Keratinocyte (primary cell): ENCODE measurements at regions not wholly inside any gene's neighbourhood (a gene's known extent, or its start where the extent isn't known, plus 50 kb on each side); places are given as distances from the start of the nearest gene placed in this dataset.

ENCODE experiments used
- DNase-seq: peaks from one replicate; pipeline ENCODE4 v3.0.0-alpha.2; 2011; ENCODE audit warnings: low read depth, missing footprints, low spot score
- FAIRE-seq: peaks from 2 replicates; lab custom pipeline; 2011; peaks lifted over from hg19 to GRCh38; lab: Jason Lieb, UNC
- H2AFZ ChIP-seq: 2 replicates; pipeline ENCODE4 v1.6.0; 2012; ENCODE audit warnings: low read length, control low read depth, inconsistent platforms; ENCODE audit not compliant: control insufficient read depth
- H3K27ac ChIP-seq: 2 replicates; pipeline ENCODE4 v1.5.1; 2011; ENCODE audit warnings: low read length; ENCODE audit not compliant: control insufficient read depth, insufficient read depth
- H3K27me3 ChIP-seq: 3 replicates; pipeline ENCODE4 v1.6.0; 2011; ENCODE audit warnings: low read length; ENCODE audit not compliant: control insufficient read depth, insufficient read depth; ENCODE audit errors: extremely low read depth
- H3K36me3 ChIP-seq, 2 experiments: 2 replicates in 1 of 2; 3 replicates in 1 of 2; pipeline ENCODE4 v1.5.1; 2011; ENCODE audit warnings: low read length in 2 of 2, mild to moderate bottlenecking in 1 of 2; ENCODE audit not compliant: control insufficient read depth in 2 of 2, insufficient read depth in 2 of 2; ENCODE audit errors: extremely low read depth in 1 of 2
- H3K4me1 ChIP-seq: 3 replicates; pipeline ENCODE4 v1.5.1; 2011; ENCODE audit warnings: low read length; ENCODE audit not compliant: control insufficient read depth, insufficient read depth; ENCODE audit errors: extremely low read depth
- H3K4me2 ChIP-seq: 3 replicates; pipeline ENCODE4 v1.6.0; 2011; ENCODE audit warnings: low read depth, low read length; ENCODE audit not compliant: control insufficient read depth, insufficient read depth; ENCODE audit errors: extremely low read depth
- H3K4me3 ChIP-seq, 3 experiments: fragments of 200-600 bp in 1 of 3; sonication (generic) in 1 of 3; 2 replicates in 2 of 3; 3 replicates in 1 of 3; pipeline ENCODE4 v1.5.1; 2011 to 2016; ENCODE audit warnings: low read length in 3 of 3, mild to moderate bottlenecking in 3 of 3, control low read depth in 2 of 3, inconsistent platforms in 1 of 3, low read depth in 1 of 3, mixed read lengths in 1 of 3, mixed run types in 1 of 3, moderate library complexity in 1 of 3; ENCODE audit not compliant: control insufficient read depth in 2 of 3, insufficient read depth in 2 of 3; ENCODE audit errors: extremely low read depth in 1 of 3
- H3K79me2 ChIP-seq: 2 replicates; pipeline ENCODE4 v1.6.0; 2012; ENCODE audit warnings: low read length; ENCODE audit not compliant: control insufficient read depth, insufficient read depth
- H3K9ac ChIP-seq: 3 replicates; pipeline ENCODE4 v1.6.0; 2011; ENCODE audit warnings: low read length; ENCODE audit not compliant: control insufficient read depth, insufficient read depth; ENCODE audit errors: extremely low read depth
- H3K9me1 ChIP-seq: 3 replicates; pipeline ENCODE4 v1.6.0; 2011; ENCODE audit warnings: low read length; ENCODE audit not compliant: control insufficient read depth, insufficient read depth; ENCODE audit errors: extremely low read depth
- H3K9me3 ChIP-seq: 2 replicates; pipeline ENCODE4 v1.5.1; 2012; ENCODE audit warnings: low read depth, low read length; ENCODE audit not compliant: control insufficient read depth
- H4K20me1 ChIP-seq: 3 replicates; pipeline ENCODE4 v1.6.0; 2011; ENCODE audit warnings: low read length; ENCODE audit not compliant: control insufficient read depth, insufficient read depth; ENCODE audit errors: extremely low read depth
- EZH2 ChIP-seq: IDR thresholded peaks from one replicate; pipeline ENCODE4 v1.6.1; 2012; ENCODE audit warnings: inconsistent platforms, mild to moderate bottlenecking, low read length, moderate library complexity
- dilution Hi-C: fragments of 300-500 bp; cut with MboI; formaldehyde crosslinking; loops from one replicate; pipeline ENCODE4 v1.7.0; 2020; ENCODE audit warnings: low sequenced_read_pairs; ENCODE audit not compliant: extremely low pct_ligation_motif_present
- TF ChIP-seq, protein P1 (sequence below), 3 experiments: IDR thresholded peaks in 1 of 3; conservative IDR thresholded peaks in 1 of 3; optimal IDR thresholded peaks in 1 of 3; 2 replicates in 2 of 3; 3 replicates in 1 of 3; pipeline versions ENCODE3 to v1.5.1; 2011; ENCODE audit warnings: low read length in 3 of 3, mild to moderate bottlenecking in 3 of 3, moderate library complexity in 2 of 3, control low read depth in 1 of 3, inconsistent platforms in 1 of 3; ENCODE audit not compliant: insufficient read depth in 2 of 3; ENCODE audit errors: extremely low read depth in 1 of 3

DNA sequence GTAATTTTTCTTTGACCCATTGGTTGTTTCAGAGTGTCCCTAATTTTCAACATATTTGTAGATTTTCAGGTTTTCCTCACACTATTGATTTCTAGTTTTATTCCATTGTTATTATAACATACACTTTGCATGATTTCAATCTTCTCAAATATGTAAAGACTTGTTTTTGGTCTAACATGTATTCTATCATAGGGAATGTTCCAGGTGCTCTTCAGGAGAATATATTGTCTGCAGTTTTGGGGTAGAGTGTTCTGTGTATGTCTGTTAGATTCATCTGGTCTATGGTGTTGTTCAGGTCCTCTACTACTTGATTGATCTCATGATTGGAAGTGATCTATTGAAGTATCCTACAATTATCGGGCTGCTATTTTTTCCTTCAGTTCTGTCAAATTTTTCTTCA, 440.9 kb upstream of the MIR17HG start:
- Histone ChIP-seq H3K36me3 (no peaks in the 10 kb centered on the region), H3K27ac (no peak overlapping the region), H3K27me3 (no peaks in the 10 kb centered on the region), H4K20me1 (no peaks in the 10 kb centered on the region), H3K4me2 (no peak overlapping the region), H3K9ac (no peak overlapping the region), H2AFZ (no peak overlapping the region), H3K4me1 (no peaks in the 10 kb centered on the region), H3K9me3 (no peaks in the 10 kb centered on the region), H3K9me1 (no peaks in the 10 kb centered on the region), H3K79me2 (no peaks in the 10 kb centered on the region), H3K4me3 (no peak overlapping the region)
- TF ChIP-seq, protein P1, sequence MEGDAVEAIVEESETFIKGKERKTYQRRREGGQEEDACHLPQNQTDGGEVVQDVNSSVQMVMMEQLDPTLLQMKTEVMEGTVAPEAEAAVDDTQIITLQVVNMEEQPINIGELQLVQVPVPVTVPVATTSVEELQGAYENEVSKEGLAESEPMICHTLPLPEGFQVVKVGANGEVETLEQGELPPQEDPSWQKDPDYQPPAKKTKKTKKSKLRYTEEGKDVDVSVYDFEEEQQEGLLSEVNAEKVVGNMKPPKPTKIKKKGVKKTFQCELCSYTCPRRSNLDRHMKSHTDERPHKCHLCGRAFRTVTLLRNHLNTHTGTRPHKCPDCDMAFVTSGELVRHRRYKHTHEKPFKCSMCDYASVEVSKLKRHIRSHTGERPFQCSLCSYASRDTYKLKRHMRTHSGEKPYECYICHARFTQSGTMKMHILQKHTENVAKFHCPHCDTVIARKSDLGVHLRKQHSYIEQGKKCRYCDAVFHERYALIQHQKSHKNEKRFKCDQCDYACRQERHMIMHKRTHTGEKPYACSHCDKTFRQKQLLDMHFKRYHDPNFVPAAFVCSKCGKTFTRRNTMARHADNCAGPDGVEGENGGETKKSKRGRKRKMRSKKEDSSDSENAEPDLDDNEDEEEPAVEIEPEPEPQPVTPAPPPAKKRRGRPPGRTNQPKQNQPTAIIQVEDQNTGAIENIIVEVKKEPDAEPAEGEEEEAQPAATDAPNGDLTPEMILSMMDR (optimal IDR thresholded peaks at IDR 0.05 in 1 of 3, IDR thresholded peaks at IDR 0.05 in 1 of 3, conservative IDR thresholded peaks at IDR 0.05 in 1 of 3; ENCODE audit: extremely low read depth in 1 of 3, insufficient read depth in 2 of 3, low read length in 3 of 3): no peak
- no peak for TF ChIP-seq EZH2
- no peak for FAIRE-seq
- dilution Hi-C loops: no loop called here
- no peak for DNase-seq

DNA sequence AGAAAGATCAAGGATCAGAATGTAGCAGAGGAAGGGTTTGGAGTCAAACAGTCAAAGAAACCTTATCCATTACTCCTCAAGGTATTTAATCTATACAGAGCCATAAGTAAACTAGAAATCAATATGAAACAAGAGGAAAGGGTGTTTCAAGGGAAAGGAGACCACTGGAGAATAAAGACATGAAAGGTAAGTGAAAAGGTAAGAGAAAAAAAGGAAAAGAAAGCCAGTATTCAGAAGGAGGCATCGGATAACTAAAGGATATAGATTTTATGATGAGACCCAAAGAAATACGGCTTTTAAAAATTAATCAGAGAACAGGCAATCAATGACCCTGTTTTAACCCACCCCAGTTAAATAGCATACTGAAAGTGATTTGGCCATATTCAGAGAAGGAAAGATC, 438.7 kb upstream of the MIR17HG start:
- Histone ChIP-seq H4K20me1 (no peaks in the 10 kb centered on the region), H3K27ac (no peak overlapping the region), H3K27me3 (no peaks in the 10 kb centered on the region), H3K4me2 (no peak overlapping the region), H3K9ac (no peak overlapping the region), H2AFZ (no peak overlapping the region), H3K9me3 (no peaks in the 10 kb centered on the region), H3K36me3 (no peaks in the 10 kb centered on the region), H3K4me1 (no peaks in the 10 kb centered on the region), H3K9me1 (no peaks in the 10 kb centered on the region), H3K79me2 (no peaks in the 10 kb centered on the region), H3K4me3 (no peak overlapping the region)
- dilution Hi-C loops: no loop called here
- DNase-seq: no peak
- FAIRE-seq: no peak
- no peak for TF ChIP-seq EZH2
- TF ChIP-seq, protein P1 (optimal IDR thresholded peaks at IDR 0.05 in 1 of 3, IDR thresholded peaks at IDR 0.05 in 1 of 3, conservative IDR thresholded peaks at IDR 0.05 in 1 of 3; ENCODE audit: extremely low read depth in 1 of 3, insufficient read depth in 2 of 3, low read length in 3 of 3): no peak
